BLaER1 treated with 17β-estradiol and CSF1 and Interleukin-3, amounts not matched to agents 10 nM and 100 nM (cell line): ENCODE measurements at regions not wholly inside any gene's neighbourhood (a gene's known extent, or its start where the extent isn't known, plus 50 kb on each side); places are given as distances from the start of the nearest gene placed in this dataset.
A peak's percentile ranks its signal among the peaks of the same experiment; 100 is the strongest.

Source experiments
- H3K27ac ChIP-seq, 11 experiments: shearing (Covaris generic); formaldehyde crosslinking; 2 replicates each; pipeline ENCODE4 v1.8.1; 2022
- H3K27me3 ChIP-seq, 11 experiments: shearing (Covaris generic); formaldehyde crosslinking; 2 replicates each; pipeline ENCODE4 v1.8.1; 2022
- H3K36me3 ChIP-seq, 11 experiments: shearing (Covaris generic); formaldehyde crosslinking; 2 replicates each; pipeline ENCODE4 v1.8.1; 2022
- H3K4me1 ChIP-seq, 10 experiments: shearing (Covaris generic); formaldehyde crosslinking; 2 replicates each; pipeline ENCODE4 v1.8.1; 2022
- H3K4me2 ChIP-seq, 11 experiments: shearing (Covaris generic); formaldehyde crosslinking; 2 replicates each; pipeline ENCODE4 v1.8.1; 2022
- H3K4me3 ChIP-seq, 10 experiments: shearing (Covaris generic); formaldehyde crosslinking; 2 replicates each; pipeline ENCODE4 v1.8.1; 2022
- H3K9ac ChIP-seq, 11 experiments: shearing (Covaris generic); formaldehyde crosslinking; 2 replicates each; pipeline ENCODE4 v1.8.1; 2022
- H3K9me3 ChIP-seq, 11 experiments: shearing (Covaris generic); formaldehyde crosslinking; replicated peaks in 1 of 11; 2 replicates each; pipeline ENCODE4 v1.8.1; 2022
- H4K20me1 ChIP-seq, 11 experiments: shearing (Covaris generic); formaldehyde crosslinking; 2 replicates each; pipeline ENCODE4 v1.8.1; 2022
- Cebpa-rat ChIP-seq, 11 experiments: shearing (Covaris generic); IDR thresholded peaks; 2 replicates each; pipeline ENCODE4 v1.8.1; 2022

- Histone ChIP-seq H4K20me1 (no peaks in the 10 kb centered on the region), H3K4me1 (no peaks in the 10 kb centered on the region), H3K36me3 (no peaks in the 10 kb centered on the region), H3K9me3 (peaks cover 0 to 7% (median 0%) of the 10 kb centered on the region in 11 experiments; a peak in 5 of 22 replicates), H3K27ac (no peak overlapping the region), H3K4me3 (no peak overlapping the region), H3K9ac (no peak overlapping the region), H3K4me2 (no peak overlapping the region), H3K27me3 (no peaks in the 10 kb centered on the region)
- TF ChIP-seq Cebpa-rat (IDR thresholded peaks at IDR 0.05) = no peak
Observed at GRCh38 chr5:92371171-92371888, 988.2 kb upstream of the ARRDC3 start.

DNA sequence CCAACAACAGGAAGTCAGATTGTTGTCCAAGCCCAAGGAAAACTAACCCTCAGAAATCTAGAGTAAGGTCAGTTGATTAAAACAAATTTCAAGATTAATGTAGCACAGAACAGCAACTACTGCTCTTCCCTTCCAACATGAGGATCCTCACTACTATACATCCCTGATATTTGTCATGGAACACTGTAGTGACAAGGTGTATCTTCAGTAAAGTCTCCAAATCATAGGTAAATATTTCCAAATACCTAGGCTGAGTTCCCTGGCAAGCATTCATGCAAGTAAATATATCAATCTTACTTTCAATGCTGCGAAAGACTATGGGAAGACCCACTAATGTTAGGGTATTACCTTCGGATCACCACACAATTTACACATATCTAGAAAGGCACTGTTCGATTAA, 986.9 kb upstream of the ARRDC3 start:
- Histone ChIP-seq H3K4me1 (no peaks in the 10 kb centered on the region), H3K27me3 (no peaks in the 10 kb centered on the region), H3K9me3 (peaks cover 0 to 5% (median 0%) of the 10 kb centered on the region in 11 experiments; a peak in 5 of 22 replicates), H3K27ac (no peak overlapping the region), H3K4me2 (no peak overlapping the region), H3K4me3 (no peak overlapping the region), H3K36me3 (no peaks in the 10 kb centered on the region), H4K20me1 (no peaks in the 10 kb centered on the region), H3K9ac (no peak overlapping the region)
- no peak for TF ChIP-seq Cebpa-rat (IDR thresholded peaks at IDR 0.05)

DNA sequence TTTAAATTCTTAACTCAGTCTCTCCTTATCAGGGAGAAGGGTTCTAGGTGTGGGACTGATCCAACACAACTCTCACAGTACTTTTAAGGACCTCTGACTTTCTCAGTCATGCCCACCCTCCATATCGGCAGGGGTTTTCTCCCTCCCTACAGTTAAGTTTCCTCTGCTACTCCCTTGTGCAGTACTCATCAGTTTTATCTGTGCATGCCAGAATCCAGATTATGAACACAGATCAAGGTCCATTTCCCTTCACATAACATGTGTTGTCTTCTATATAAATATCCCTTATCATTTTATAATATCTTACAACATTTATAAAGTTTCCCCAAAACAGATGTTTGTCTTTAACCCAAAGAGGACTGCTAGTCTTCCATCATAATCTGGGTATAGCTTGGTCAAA, 986.5 kb upstream of the ARRDC3 start:
- Histone ChIP-seq H3K4me3 (no peak overlapping the region), H3K9me3 (peaks cover 0 to under 1% (median 0%) of the 10 kb centered on the region in 11 experiments; a peak in 2 of 22 replicates), H3K36me3 (no peaks in the 10 kb centered on the region), H3K27ac (no peak overlapping the region), H3K4me2 (no peak overlapping the region), H3K9ac (no peak overlapping the region), H4K20me1 (no peaks in the 10 kb centered on the region), H3K27me3 (no peaks in the 10 kb centered on the region), H3K4me1 (no peaks in the 10 kb centered on the region)
- TF ChIP-seq Cebpa-rat (IDR thresholded peaks at IDR 0.05) = no peak

GRCh38 chr5:92364986-92365550, 982.0 kb upstream of the ARRDC3 start:
- H3K4me1 ChIP-seq = no peaks in the 10 kb centered on the region
- H3K4me3 ChIP-seq = no peak overlapping the region
- no peak overlapping the region for H3K27ac ChIP-seq
- H3K9me3 ChIP-seq = no peaks in the 10 kb centered on the region
- no peaks in the 10 kb centered on the region for H4K20me1 ChIP-seq
- H3K9ac ChIP-seq = no peak overlapping the region
- no peak for TF ChIP-seq Cebpa-rat (IDR thresholded peaks at IDR 0.05)
- no peak overlapping the region for H3K4me2 ChIP-seq
- no peaks in the 10 kb centered on the region for H3K36me3 ChIP-seq
- no peaks in the 10 kb centered on the region for H3K27me3 ChIP-seq

GRCh38 chr5:92353107-92354030, 970.3 kb upstream of the ARRDC3 start:
- no peak for TF ChIP-seq Cebpa-rat (IDR thresholded peaks at IDR 0.05)

DNA sequence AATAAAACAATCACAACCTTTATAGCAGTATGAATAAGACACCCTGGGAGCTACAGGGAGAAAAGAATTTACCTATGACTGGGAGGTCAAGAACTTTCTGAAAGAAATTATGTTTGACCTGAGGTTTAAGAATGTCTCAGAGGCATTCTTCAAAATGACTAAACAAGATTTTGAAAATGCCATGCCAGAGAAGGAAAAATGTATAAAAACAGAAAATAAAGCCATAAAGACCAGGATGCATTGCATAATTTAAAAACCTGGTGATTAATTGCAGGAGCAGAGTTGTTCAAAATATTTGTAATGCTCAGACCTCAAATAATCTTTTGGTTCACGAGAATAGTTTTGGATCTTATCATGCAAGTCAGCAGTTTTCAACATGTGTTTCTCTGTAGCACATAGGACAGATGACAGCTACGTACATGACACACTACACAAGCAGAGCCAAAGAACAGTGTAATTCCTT, 954.7 kb upstream of the ARRDC3 start:
- TF ChIP-seq Cebpa-rat (IDR thresholded peaks at IDR 0.05) = no peak
- Histone ChIP-seq H3K27me3 (no peaks in the 10 kb centered on the region), H3K4me1 (no peaks in the 10 kb centered on the region), H3K9ac (no peak overlapping the region), H4K20me1 (no peaks in the 10 kb centered on the region), H3K9me3 (no peaks in the 10 kb centered on the region), H3K4me3 (no peak overlapping the region), H3K36me3 (no peaks in the 10 kb centered on the region), H3K27ac (no peak overlapping the region), H3K4me2 (no peak overlapping the region)

More at GRCh38 chr5:92353107-92354030, 970.3 kb upstream of the ARRDC3 start:
- H3K4me3 ChIP-seq = no peak overlapping the region
- H3K27ac ChIP-seq = no peak overlapping the region
- no peaks in the 10 kb centered on the region for H4K20me1 ChIP-seq
- no peaks in the 10 kb centered on the region for H3K4me1 ChIP-seq
- peaks cover 0 to 20% (median 7%) of the 10 kb centered on the region in 11 experiments; a peak in 10 of 22 replicates for H3K9me3 ChIP-seq
- no peak overlapping the region for H3K9ac ChIP-seq
- H3K36me3 ChIP-seq = no peaks in the 10 kb centered on the region
- H3K4me2 ChIP-seq = no peak overlapping the region
- H3K27me3 ChIP-seq = no peaks in the 10 kb centered on the region

GRCh38 chr5:92332039-92332438, 948.9 kb upstream of the ARRDC3 start:
- Histone ChIP-seq H3K4me3 (no peak overlapping the region), H3K9ac (no peak overlapping the region), H3K27me3 (no peaks in the 10 kb centered on the region), H3K27ac (no peak overlapping the region), H3K4me1 (peaks cover 0 to 8% (median 0%) of the 10 kb centered on the region in 10 experiments; a peak in 1 of 20 replicates), H3K36me3 (no peaks in the 10 kb centered on the region), H4K20me1 (no peaks in the 10 kb centered on the region), H3K9me3 (no peaks in the 10 kb centered on the region), H3K4me2 (peak overlapping the region in 1 of 11 experiments; percentile 30; a peak in 1 of 22 replicates)
- no peak for TF ChIP-seq Cebpa-rat (IDR thresholded peaks at IDR 0.05)

GRCh38 chr5:92330365-92330764, 947.2 kb upstream of the ARRDC3 start:
- no peaks in the 10 kb centered on the region for H3K36me3 ChIP-seq
- peaks cover 0 to 8% (median 0%) of the 10 kb centered on the region in 10 experiments; a peak in 1 of 20 replicates for H3K4me1 ChIP-seq
- no peak overlapping the region for H3K27ac ChIP-seq
- no peaks in the 10 kb centered on the region for H3K9me3 ChIP-seq
- TF ChIP-seq Cebpa-rat (IDR thresholded peaks at IDR 0.05) = no peak
- H3K27me3 ChIP-seq = no peaks in the 10 kb centered on the region
- H3K4me2 ChIP-seq = no peak overlapping the region
- H4K20me1 ChIP-seq = no peaks in the 10 kb centered on the region
- H3K4me3 ChIP-seq = no peak overlapping the region
- H3K9ac ChIP-seq = no peak overlapping the region

GRCh38 chr5:92329759-92330158, 946.6 kb upstream of the ARRDC3 start:
- Histone ChIP-seq H3K9me3 (no peaks in the 10 kb centered on the region), H3K4me3 (no peak overlapping the region), H4K20me1 (no peaks in the 10 kb centered on the region), H3K4me2 (no peak overlapping the region), H3K36me3 (no peaks in the 10 kb centered on the region), H3K27me3 (no peaks in the 10 kb centered on the region), H3K27ac (no peak overlapping the region), H3K9ac (no peak overlapping the region), H3K4me1 (peaks cover 0 to 8% (median 0%) of the 10 kb centered on the region in 10 experiments; a peak in 1 of 20 replicates)
- TF ChIP-seq Cebpa-rat (IDR thresholded peaks at IDR 0.05) = no peak
